T1000 (cell line): ENCODE measurements at regions not wholly inside any gene's neighbourhood (a gene's known extent, or its start where the extent isn't known, plus 50 kb on each side); places are given as distances from the start of the nearest gene placed in this dataset.

ENCODE experiments used
- DNase-seq: peaks from one replicate; lab custom pipeline; 2025; ENCODE audit warnings: mixed read lengths; lab: John Stamatoyannopoulos, UW

- no peak for DNase-seq
These were observed 495.2 kb upstream of the GRIA1 start for GRCh38 chr5:152995214-152995725.

- no peak for DNase-seq
These were observed 484.8 kb upstream of the GRIA1 start for GRCh38 chr5:153005711-153006110.

GRCh38 chr5:153006681-153007080, 483.8 kb upstream of the GRIA1 start:
- no peak for DNase-seq

GRCh38 chr5:153014194-153014593, 476.3 kb upstream of the GRIA1 start:
- DNase-seq = no peak

GRCh38 chr5:153018121-153018520, 472.3 kb upstream of the GRIA1 start:
- no peak for DNase-seq

GRCh38 chr5:153030755-153031725, 459.4 kb upstream of the GRIA1 start:
- DNase-seq = no peak

- no peak for DNase-seq
These were observed 451.0 kb upstream of the GRIA1 start for GRCh38 chr5:153039501-153039900.

GRCh38 chr5:153043886-153044285, 446.6 kb upstream of the GRIA1 start:
- DNase-seq = no peak

GRCh38 chr5:153050496-153051179, 439.8 kb upstream of the GRIA1 start:
- no peak for DNase-seq

- no peak for DNase-seq
These were observed 424.2 kb upstream of the GRIA1 start for GRCh38 chr5:153066281-153066680.

- no peak for DNase-seq
These were observed 422.6 kb upstream of the GRIA1 start for GRCh38 chr5:153067869-153068268.

GRCh38 chr5:153079396-153079795, 411.1 kb upstream of the GRIA1 start:
- no peak for DNase-seq

GRCh38 chr5:153080940-153081339, 409.5 kb upstream of the GRIA1 start:
- no peak for DNase-seq

GRCh38 chr5:153081385-153081784, 409.1 kb upstream of the GRIA1 start:
- no peak for DNase-seq

- DNase-seq = no peak
These were observed 406.0 kb upstream of the GRIA1 start for GRCh38 chr5:153084511-153084910.

GRCh38 chr5:153086486-153086885, 404.0 kb upstream of the GRIA1 start:
- DNase-seq = no peak

GRCh38 chr5:153088538-153088937, 401.9 kb upstream of the GRIA1 start:
- DNase-seq = no peak

GRCh38 chr5:153094333-153094732, 396.1 kb upstream of the GRIA1 start:
- no peak for DNase-seq

- DNase-seq = no peak
These were observed 394.1 kb upstream of the GRIA1 start for GRCh38 chr5:153096381-153096780.

- DNase-seq = no peak
These were observed 391.1 kb upstream of the GRIA1 start for GRCh38 chr5:153099328-153099727.

GRCh38 chr5:153101235-153102180, 389.0 kb upstream of the GRIA1 start:
- DNase-seq = no peak

- DNase-seq = no peak
These were observed 373.6 kb upstream of the GRIA1 start for GRCh38 chr5:153116916-153117315.
